Body of pancreas (tissue), 4 donors: ENCODE measurements at regions not wholly inside any gene's neighbourhood (a gene's known extent, or its start where the extent isn't known, plus 50 kb on each side); places are given as distances from the start of the nearest gene placed in this dataset.

Experiments
- POLR2A ChIP-seq, 3 donors: fragments of 450-650 bp; IDR thresholded peaks; one replicate each; pipeline ENCODE4 v1.6.1; 2016; ENCODE audit warnings: antibody characterized with exemption in 3 of 3, mild to moderate bottlenecking in 2 of 3
- TF ChIP-seq, protein P1 (sequence below), 7 experiments: fragments of 450-650 bp in 4 of 7; fragments of 200-600 bp in 3 of 7; sonication (generic) in 3 of 7; IDR thresholded peaks; one replicate each; pipeline ENCODE4 v1.5.1; 2016 to 2019; ENCODE audit warnings: antibody characterized with exemption in 7 of 7

GRCh38 chr17:59508999-59509625 lies 56.3 kb upstream of the DHX40 start:
- TF ChIP-seq, protein P1, sequence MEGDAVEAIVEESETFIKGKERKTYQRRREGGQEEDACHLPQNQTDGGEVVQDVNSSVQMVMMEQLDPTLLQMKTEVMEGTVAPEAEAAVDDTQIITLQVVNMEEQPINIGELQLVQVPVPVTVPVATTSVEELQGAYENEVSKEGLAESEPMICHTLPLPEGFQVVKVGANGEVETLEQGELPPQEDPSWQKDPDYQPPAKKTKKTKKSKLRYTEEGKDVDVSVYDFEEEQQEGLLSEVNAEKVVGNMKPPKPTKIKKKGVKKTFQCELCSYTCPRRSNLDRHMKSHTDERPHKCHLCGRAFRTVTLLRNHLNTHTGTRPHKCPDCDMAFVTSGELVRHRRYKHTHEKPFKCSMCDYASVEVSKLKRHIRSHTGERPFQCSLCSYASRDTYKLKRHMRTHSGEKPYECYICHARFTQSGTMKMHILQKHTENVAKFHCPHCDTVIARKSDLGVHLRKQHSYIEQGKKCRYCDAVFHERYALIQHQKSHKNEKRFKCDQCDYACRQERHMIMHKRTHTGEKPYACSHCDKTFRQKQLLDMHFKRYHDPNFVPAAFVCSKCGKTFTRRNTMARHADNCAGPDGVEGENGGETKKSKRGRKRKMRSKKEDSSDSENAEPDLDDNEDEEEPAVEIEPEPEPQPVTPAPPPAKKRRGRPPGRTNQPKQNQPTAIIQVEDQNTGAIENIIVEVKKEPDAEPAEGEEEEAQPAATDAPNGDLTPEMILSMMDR (IDR thresholded peaks at IDR 0.05), result no peak
- no peak for TF ChIP-seq POLR2A (IDR thresholded peaks at IDR 0.05)
